H1 (cell line): ENCODE measurements at regions not wholly inside any gene's neighbourhood (a gene's known extent, or its start where the extent isn't known, plus 50 kb on each side); places are given as distances from the start of the nearest gene placed in this dataset.

Experiments
- POU5F1 ChIP-seq: IDR thresholded peaks from 2 replicates; pipeline ENCODE4 v1.6.1; 2011; ENCODE audit warnings: low read depth, mild to moderate bottlenecking, low read length, moderate library complexity

- no peak for TF ChIP-seq POU5F1
Measured at GRCh38 chr10:22111260-22111659, 106.6 kb downstream of the EBLN1 start (continued).
